Stimulated activated CD8-positive, alpha-beta memory T cell treated with anti-CD3 and anti-CD28 coated beads, Interleukin-12 subunit alpha, Interleukin-12 subunit beta, amount 100 ng/mL, for 1 hour (primary cell): ENCODE measurements at regions not wholly inside any gene's neighbourhood (a gene's known extent, or its start where the extent isn't known, plus 50 kb on each side); places are given as distances from the start of the nearest gene placed in this dataset.
"Not testable (repeated sequence)": the region's sequence is repeated elsewhere in the genome, so short reads cannot be mapped to it uniquely, and the experiment has no call there.

Source experiments
- DNase-seq: peaks from one replicate; pipeline ENCODE4 v3.0.0-alpha.2; 2020; ENCODE audit warnings: low read depth

DNA sequence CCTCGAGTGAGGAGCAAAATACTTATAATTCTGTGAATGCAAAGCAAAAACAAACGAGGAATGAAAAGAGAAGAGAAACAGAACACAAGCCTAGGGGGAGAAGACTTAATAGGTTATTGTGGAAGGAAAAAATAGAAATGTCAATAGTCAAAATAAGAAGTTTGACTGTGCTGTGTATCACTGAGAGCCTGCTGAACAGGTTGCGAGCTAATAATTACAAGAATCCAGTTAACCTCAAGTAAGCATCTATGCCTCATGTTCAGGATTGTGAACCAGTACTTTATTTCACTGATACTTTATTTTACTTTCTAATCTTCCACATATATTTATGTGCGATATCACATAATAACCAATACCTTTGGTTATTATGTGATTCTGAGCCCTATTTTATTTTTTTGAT, 316.7 kb downstream of the OTUD1 start:
- DNase-seq = no peak

DNA sequence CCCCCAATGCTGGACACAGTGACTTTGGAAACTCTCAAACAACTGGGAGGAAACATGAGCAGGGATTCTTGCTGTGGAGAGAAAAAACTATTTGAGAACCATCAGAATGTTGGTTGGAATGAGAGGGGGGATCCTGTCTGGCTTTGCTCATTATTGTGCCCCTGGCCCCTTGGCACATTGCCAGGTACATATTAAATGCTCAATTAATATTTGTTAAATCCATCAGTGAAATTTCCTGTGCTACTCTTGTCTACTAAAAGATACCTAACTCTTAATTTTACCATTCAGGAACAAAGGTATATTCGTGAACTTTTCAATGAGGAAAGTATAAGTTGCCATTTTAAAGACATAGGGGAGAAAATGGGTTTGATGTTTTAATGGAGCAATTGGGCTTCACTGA, 329.4 kb downstream of the OTUD1 start:
- DNase-seq = no peak

DNA sequence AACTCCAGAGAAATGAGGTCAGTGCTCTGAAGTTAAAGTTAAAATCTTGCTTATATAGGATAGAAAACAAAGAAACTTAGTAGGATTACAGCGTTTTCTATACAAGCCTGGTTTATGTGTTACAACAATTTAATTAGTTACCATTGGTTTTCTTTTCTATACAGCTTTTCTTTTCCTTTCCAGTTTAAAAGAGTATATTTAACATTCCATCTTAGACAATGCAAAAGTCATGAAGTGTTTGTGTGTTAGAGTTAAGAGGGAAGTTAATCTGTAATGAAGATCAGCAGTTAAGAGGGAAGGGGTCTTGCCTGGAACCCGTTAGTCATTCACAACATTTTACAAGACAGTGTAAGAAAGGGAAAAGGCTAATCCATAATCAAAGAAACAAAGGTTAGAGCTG, 338.3 kb downstream of the OTUD1 start:
- no peak for DNase-seq

DNA sequence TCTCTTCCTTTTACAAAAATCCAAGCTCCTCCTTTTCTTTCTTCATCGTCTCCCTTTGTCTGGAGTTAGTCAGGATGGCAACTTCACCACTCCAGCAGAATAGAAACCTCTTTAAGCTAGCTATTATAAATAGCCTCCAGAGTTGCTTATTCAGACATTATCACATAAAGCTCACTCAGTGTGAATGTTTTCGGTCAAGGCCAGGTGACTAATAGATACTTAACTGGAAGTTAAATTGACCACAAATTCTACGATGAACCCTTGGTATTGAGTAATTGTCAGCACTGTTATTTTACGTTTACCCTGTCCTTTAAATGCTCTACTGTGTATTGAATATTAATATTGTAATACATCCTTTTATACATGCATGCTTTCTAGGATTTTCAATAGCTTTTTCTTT, 340.4 kb downstream of the OTUD1 start:
- DNase-seq = no peak

DNA sequence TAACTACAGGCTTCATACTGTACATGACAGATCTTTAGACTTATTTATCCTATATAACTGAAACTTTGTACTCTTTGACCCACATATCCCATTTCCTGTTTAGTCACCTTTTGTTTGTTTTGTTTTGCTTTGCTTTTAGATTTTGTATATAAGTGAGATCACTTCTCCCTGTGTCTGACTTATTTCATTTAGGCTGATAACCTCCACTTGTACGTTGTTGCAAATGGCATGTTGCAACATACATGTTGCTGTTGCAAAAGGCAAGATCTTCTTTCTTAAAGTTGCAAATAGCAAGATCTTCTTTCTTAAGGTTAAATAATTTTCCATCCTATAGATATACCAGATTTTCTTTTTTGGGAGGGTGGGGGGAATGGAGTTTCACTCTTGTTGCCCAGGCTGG, 341.5 kb downstream of the OTUD1 start:
- DNase-seq = no peak

DNA sequence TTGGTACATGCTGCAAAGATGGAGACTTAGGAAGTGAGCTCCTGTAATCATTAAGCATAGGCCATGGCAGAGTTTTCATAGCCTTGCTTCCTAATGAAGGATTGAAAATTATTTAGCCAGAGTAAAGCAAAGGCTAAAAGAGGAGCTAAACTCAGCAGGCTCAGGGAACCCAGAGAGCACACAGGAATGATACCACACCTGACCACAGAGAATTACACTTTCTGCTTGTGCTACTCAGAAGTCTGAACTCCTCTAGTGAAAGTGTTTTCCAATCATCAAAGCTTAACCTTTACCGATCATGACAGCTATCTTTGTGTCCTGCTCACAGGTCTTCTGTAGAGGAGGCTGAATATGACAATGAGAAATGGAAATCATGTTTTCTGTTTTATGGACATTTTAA, 347.7 kb downstream of the OTUD1 start:
- no peak for DNase-seq

DNA sequence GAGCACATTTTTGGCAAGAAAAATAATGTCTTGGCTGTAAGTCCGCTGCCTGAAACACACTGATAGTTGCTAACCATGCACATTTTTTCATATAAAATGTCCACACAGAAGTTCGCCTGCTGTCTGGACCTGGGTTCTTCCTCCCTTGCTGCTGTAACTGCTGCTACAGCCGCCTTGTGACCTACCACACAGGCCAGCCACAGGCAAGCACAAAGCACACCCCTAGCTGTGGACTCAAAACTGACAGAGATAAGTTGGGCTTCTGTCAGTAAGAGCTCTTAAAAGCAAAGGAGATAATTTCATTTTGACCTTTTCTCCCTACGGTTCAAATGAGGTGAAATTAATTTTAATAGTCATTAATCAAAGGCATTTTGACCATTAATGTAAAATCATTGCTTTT, 354.7 kb downstream of the OTUD1 start:
- DNase-seq = no peak

DNA sequence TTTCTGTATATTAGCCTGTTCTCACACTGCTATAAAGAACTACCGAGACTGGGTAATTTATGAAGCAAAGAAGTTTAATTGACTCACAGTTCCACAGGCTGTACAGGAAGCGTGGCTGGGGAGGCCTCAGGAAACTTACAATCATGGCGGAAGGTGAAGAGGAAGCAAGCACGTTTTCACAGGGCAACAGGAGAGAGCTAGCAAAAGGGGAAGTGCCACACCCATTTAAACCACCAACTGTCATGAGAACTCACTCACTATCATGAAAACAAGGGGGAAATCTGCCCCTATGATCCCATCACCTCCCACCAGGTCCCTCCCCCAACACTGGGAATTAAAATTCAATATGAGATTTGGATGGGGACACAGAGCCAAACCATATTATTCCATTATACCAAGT, 358.6 kb downstream of the OTUD1 start:
- DNase-seq = not testable (repeated sequence)

DNA sequence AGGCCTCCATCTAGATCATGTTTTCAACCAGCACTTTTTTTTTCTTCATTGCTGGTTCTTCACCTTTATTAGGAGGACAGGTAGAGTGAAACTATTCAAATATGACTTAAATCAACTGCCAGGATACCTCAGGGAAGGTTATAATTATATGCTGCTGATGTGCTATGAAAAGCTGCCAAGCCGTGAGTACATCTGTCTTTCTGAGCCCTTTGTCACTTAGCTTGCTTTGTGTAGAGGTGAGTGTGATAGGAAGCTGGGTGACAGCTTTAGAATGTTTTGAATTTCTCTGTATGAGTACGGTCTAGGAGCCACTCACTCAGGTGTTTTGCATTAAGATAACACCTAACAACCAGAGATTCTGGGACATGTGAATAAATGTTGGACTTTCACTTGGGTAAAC, 365.2 kb downstream of the OTUD1 start:
- no peak for DNase-seq

DNA sequence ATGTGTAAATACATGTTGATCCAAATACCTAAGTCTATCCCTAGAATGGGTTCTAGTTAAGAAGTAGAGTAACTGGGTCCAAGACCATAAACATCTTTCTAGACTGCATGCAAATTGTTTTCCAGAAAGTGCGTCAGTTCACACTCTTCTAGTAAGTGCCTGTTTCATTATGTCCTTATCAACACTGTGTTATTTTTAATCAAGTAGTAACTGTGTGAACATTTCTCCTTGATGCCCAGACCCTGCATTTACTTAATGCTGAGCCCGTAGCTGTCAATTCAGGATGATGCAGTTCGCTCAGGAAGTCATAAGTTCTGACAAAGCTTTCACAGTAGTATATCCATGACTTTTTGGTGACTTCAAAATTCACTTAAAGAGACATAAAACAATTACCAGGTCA, 374.8 kb downstream of the OTUD1 start:
- DNase-seq = no peak

DNA sequence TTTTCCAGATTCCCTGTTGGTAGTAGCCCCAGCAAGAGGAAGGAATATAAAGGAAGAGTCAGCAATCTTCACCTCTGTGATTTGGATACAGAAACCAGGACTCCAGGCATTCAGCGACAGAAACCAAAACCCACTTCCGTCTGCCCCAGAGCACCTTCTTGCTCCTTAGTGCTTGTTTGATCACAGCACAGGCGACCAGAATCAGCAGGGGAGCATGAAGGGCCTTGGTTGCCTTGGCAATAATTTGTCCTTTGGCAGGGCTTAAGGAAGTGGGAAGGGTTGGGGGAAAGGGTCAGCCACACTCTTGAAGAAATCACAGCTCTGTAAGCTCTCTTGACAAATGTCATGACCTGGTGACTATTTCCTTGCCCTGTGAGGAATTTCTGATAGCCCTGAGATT, 379.6 kb downstream of the OTUD1 start:
- no peak for DNase-seq

DNA sequence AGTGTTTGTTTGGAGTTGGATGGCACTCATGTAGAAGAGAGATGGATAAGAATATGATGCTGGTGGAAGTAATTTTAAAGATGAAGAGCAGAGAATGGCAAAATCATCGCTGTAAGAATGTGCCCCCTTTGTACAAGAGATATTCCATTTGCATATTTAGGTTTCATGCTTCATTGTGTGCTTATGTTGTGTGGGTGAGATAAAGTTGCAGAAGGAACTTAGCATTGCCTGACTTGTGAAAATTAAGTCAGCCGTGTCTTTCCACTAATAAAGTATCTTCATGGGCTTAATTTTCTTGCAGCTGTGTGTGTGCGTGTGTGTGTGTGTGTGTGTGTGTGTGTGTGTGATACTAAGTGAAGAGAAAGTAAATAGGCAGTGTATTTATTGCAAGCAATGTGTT, 381.9 kb downstream of the OTUD1 start:
- DNase-seq = no peak

DNA sequence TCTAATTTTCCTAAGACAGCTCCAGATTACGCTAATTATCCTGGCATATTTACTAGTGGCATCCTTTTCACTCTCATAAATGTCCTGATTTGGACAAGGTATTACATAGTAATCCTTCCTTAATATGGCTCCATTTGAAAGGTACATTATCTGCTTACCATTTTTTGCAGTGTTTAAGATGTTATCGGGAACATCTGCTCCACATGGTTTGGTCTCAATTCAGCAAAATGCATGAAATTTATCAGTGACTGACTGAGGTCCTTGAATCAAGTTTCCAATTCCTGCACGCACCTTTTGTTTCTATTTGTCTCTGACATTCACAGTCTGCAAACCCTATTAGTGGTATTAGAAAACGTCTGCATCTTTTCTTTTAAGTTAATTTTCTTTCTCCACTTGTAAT, 384.1 kb upstream of the KIAA1217 start:
- no peak for DNase-seq

DNA sequence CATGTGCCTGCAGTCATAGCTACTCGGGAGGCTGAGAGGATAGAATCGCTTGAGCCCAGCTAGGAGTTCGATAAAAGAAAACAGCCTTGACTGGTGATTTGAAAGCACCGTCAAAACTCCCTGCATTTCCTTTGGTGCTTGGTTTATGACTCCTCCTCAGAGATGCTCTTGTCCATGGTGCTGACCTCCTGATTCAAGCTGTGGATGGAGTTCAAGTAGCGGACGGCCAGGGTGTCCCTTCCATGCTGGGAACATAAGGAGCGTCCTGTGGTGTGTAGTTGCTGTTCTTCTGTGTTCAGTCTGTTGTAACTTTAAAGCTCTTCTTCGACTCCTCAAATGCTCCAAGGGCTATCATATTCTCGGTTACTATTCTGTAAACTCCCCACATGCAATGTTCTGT, 382.5 kb upstream of the KIAA1217 start:
- no peak for DNase-seq

DNA sequence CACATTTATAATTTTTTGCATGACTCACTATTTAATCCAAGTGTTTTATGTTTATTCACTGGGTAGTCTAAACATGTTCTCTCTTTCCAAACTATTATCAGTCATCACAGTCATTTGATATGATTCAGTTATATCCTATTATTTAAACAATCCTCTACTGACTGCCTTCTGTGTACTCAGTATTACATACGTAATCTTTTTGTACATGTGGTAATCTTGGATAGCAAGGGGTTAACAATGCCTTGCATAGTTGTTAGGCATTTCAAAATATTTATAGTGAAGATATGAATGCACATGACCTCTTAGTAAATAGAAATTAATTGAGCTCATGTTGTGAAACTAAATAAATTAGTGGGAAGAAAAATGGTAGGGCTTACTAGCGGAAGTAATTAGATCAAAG, 379.4 kb upstream of the KIAA1217 start:
- DNase-seq = no peak

DNA sequence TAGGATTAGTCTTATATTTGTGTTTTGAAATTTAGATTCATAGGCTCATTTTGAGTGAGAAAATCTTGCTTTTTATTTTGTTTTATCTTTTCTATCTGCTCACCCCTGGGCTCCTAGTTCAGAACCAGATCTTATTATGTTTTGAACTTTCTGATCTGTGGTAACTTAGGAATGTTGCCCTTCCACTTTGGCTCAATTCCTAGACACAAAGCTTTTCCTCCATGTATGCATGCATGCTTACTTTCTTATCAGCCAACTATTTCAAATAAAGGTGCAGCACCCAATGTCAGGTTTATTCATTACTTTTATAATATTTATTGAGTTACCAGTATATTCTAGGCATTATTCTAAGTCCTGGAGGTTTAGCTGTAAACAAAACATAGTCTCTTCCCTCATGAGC, 374.8 kb upstream of the KIAA1217 start:
- DNase-seq = no peak

DNA sequence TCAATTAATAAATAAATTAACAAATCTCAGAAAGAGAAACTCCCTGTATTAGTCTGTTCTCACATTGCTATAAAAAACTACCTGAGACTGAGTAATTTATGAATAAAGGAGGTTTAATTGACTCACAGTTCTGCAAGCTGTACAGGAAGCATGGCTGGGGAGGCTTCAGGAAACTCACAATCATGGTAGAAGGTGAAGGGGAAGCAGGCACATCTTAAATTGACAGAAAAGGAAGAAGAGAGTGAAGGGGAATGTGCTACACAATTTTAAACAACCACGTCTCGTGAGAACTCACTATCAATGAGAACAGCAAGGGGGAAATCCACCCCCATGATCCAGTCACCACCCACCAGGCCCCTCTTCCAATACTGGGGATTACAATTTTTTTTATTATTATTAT, 358.3 kb upstream of the KIAA1217 start:
- no peak for DNase-seq

DNA sequence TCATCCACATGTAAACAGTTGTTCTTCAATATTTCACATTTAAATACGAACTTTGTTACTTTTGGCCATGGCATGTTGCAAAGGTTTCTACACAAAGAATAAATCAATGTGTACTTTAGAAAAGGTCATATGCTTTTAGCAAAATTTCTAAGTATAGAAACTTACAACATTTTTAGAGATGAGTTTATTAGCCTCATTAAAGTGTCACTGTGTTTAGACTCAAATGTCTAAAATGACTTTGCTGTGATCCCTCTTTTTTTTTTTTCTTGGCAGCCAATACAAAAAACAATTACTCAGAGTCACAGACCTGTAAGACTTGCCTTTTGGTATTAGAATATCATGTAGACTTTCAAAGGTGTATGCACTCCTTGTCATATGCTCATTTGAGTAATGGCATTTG, 349.3 kb upstream of the KIAA1217 start:
- no peak for DNase-seq

DNA sequence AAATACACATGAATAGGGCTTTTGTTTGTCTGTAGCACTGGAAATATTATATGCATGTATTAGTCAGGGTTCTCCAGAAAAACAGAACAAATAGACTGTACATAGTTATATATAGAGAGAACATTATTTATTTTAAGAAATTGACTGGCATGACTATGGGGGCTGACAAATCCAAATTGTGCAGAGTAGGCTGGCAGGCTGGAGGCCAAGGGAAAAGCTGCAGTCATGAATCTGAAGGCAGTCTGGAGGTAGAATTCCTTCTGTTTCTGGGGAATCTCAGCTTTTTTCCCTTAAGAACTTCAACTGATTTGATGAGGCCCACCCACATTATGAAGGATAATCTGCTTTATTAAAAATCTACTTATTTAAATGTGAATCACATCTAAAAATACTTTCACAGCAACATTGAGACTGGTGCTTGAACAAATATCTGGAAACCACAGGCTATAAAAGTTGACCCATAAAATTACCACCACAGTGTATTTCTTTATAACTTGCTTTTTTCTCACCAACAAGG, 344.2 kb upstream of the KIAA1217 start:
- DNase-seq = no peak

DNA sequence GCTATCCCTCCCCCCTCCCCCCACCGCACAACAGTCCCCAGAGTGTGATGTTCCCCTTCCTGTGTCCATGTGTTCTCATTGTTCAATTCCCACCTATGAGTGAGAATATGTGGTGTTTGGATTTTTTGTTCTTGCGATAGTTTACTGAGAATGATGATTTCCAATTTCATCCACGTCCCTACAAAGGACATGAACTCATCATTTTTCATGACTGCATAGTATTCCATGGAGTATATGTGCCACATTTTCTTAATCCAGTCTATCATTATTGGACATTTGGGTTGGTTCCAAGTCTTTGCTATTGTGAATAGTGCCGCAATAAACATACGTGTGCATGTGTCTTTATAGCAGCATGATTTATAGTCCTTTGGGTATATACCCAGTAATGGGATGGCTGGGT, 342.0 kb upstream of the KIAA1217 start:
- not testable (repeated sequence) for DNase-seq

DNA sequence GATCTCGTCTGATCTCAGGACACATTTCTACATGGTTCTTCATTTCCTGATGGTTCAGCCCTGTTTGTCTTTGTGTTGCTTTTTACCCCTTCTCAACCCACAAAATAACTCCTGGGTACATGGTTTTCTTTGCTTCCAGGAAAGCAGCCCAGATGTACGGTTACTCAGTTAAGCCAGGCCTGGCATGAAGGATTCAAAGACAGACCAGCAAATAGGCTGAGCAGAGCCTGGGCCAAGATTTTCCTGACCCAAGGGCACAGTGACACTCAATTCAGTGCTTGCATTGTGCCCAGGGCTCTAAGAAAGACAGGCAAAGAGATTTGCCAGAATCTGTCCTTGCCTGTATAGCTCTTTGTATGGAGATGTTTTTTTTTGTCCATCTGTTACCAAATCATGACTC, 340.8 kb upstream of the KIAA1217 start:
- DNase-seq = no peak

DNA sequence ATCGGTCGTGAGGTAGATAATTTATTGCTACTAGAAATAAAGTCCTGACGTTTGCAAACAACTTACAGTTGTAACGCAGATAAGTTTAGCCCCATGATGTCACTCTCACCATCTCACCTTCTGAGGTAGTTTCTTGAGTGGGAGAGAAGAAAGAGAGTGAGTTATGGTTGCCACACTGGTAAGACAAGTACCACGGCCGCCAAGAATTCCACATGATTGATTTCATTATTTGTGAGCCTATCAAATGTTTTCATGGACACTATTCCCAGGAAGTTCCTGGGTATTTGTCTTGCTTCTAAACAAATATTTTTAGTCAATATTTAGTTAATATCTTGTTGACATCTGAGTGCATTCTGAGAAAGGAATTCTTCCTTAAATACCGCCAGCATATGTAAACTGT, 339.4 kb upstream of the KIAA1217 start:
- DNase-seq = no peak

DNA sequence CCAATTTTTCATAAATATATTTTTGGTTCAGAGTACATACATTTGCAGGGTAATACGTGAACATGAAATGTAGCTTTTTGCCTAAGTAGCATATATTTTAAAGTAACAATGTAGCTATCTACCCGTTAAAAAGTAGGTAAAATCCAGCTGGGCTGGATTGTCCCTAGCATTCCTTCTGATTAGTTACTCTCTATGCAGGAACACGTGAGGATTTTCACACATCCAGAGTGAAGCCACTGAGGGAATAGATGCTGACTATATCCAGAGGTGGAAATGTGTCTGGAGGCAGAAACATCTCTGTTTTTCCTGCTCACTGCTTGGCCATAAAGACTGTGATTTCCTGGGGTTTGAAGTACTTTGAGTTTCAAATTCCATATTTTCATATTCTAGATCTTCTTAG, 338.9 kb upstream of the KIAA1217 start:
- DNase-seq = no peak

DNA sequence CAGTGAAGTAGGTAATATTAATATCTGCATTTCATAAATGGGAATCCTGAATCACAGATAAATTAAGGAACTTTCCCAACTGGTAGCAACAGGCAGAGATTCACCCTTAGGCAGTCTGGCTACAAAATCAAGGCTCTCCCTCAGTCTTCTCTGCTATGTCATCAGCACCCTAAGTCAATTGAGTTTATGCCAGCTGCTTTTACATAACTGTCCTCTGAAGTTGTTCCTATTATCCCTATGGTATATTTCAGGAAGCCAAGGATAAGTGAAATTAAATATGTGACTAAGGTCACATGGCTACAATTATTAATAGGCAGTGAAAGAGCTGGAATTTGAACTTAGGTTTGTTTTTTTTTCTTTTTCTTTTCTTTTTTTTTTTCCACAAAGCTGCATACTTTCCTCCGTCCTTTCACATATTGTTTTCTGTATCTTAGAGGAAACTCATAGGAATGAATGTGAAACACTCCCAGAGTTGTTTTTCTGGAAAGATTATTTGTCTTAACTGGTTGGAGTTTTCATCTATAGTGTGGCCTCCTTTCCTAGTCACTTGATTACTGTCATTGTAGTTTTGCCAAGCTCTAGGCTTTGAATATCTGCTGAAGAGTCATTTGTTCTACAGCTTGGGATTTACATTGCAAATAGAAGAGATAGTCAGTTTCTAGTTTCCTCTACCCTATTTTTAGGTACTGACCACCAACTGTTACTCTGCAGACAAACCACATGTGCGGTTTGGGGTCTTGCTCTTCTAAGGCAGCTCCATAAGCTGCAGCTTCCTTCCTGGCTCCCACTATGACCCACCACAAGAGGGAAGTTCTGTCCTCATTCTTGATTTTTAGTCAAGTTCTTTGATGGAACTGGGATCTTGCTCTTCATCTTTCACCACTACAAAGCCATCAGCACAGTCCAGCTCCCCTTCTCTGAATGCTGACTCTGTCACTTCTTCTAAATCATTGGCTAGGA, 338.0 kb upstream of the KIAA1217 start:
- DNase-seq = no peak
